ENCODE measurements at regions not wholly inside any gene's neighbourhood (a gene's known extent, or its start where the extent isn't known, plus 50 kb on each side); places are given as distances from the start of the nearest gene placed in this dataset.

- no peak for DNase-seq
Observed at GRCh38 chr5:158080112-158080511, 221.2 kb upstream of the CLINT1 start.

GRCh38 chr5:158079097-158079496, 220.2 kb upstream of the CLINT1 start:
- DNase-seq: no peak

DNA sequence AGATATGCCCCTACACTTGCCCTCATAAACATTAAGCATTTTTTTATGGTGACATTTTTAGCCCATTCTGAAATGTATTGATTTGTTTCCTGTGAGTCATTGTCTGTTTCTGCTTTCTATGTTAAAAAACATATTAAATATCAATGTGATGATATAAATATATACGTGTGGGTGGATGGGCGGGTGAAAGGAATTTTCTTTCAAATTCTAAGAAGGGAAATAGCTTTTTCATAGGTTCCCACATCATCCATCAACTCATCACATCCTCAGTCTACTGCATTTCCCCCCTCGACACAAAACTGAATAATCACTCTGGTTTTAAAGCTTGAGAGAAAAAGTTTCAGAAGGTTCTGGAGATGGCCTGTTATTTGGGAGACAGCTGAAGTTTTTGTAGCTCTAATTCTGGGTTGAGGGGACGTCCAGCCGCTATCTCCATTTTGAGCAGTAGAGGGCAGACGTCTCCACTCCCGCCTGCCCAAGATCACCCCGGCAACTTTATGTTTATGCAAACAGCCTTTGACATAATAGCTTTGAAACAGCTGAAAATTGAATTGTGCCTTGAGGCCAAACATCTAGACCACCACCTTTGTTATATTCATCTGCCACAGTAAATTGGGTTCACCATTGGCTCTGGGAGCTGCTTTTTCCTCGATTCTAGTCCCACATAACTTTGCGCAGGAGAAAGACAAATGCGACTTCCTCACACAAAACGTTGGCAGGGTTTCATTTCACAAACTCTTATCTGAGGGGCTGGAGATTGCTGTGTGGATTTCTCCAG, 216.2 kb upstream of the CLINT1 start:
- DNase-seq: peak; percentile 46

DNA sequence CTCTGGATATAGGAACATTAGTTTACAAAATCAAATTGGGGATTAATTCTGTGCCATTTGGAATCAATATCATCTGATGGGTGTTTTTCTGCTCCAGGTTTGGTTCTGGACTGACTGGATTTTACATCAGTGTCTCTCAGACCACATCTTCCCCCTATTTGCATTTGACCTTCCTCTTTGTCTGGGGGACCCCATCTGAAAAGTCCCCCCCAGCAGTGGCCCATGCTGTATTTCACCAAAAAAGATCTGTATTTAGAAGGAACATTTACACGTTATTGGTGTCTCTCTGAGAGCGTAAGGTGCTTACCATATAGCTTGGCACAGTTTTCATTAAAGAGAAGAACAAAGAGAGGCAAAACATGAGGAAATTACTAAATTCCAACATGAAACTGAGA, 215.6 kb upstream of the CLINT1 start:
- DNase-seq: no peak

DNA sequence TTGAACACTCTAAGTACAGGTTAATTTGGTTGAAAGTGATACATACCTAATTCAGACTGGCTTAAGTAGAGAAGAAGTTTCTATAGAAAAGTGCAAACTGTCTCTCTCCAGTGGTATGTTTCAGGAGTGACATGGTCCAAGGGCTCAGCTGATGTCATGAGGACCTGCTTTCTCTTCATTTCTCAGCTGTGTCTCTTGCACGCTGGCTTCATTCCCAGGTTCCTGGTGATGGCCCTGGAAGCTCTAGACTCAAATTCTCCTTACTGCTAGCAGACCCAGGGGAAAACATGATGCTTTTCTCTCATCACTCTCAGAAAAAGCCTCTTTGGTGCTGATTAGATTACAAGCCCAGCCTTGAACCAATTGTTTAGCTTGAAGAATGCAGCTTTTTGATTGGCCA, 211.9 kb upstream of the CLINT1 start:
- DNase-seq: no peak

GRCh38 chr5:158069838-158070237, 210.9 kb upstream of the CLINT1 start:
- no peak for DNase-seq

DNA sequence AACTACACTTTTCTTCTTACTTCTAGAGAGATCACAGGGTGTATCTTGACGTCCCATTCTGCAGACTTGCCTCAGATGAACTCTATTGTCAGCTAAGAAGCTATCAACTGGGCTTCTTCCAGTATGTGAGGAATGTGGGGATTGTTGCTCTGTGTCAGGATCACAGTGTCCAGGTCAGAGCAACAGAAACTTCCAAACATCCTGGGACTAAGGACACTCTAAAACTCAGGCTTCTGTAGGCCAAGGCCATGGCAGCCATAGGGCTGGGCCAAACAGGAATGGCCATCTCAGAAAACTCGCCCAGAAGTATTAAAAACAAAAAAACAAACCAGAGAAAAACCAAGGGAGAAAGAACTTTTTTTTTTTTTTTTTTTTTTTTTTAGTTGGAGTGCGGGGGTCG, 210.0 kb upstream of the CLINT1 start:
- DNase-seq: no peak

GRCh38 chr5:158066076-158066475, 207.1 kb upstream of the CLINT1 start:
- no peak for DNase-seq

GRCh38 chr5:158064334-158065123, 205.6 kb upstream of the CLINT1 start:
- DNase-seq: no peak

GRCh38 chr5:158063052-158063451, 204.1 kb upstream of the CLINT1 start:
- DNase-seq: no peak

DNA sequence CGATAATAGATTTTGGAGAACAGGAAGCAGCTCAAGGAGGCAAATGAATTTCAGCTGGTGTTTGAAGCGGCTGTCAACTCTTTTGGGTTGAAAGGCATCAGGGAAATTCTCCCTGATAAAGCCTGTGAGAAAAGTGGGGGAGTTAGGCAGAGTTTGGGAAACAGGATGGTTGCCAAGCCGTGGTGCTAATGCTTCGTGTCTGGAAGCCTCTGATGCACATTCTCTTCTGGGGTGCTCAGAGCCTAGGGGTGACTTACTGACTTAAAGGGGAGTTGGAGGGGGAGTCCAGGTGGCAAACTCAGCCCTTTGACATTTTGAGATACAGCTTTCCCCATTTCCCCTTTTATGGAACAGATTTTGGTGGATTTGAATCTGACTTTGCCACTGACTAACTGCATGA, 202.5 kb upstream of the CLINT1 start:
- DNase-seq: no peak

GRCh38 chr5:158060212-158060611, 201.3 kb upstream of the CLINT1 start:
- no peak for DNase-seq

DNA sequence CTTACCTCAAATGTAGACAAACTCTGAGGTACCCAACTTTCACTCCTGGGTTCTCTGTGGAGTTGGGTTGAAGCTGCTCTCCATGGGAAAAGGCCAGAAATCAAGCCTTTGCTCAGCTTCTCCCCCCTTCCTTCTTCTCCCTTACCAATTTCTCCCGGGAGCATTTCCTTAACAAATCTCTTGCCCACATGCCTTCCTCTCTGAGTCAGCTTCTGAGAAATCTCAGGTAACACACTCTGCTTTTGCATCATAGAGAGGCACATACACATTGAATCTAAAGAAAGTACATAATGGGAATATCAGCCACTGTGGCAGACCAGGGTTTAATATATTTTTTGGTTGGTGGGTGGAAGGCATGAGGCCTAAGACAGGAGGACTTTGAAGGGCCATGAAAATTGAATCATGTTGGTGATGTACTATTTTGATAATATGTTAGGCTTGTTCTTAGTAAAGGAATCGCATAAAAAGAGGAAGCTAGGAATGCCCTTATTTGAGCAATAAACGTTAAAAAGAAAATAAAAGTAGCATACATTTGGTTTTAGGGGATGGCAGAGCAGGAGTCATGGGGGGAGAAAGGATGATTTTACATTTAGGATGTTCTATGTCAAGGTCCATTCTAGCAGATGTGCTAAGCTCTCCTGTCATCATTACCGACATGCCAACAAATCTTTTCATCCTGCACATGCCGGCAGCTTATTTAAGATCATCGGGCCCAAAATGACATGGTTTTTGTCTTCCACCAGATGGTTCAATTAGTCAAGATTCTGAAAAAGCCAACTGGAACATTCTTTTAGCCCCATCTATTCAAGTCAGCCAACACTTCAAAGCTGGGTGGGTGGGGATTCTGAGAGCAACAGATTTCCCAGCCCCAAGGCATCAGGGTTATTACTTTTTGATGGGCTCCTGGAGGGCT, 199.5 kb upstream of the CLINT1 start:
- no peak for DNase-seq

DNA sequence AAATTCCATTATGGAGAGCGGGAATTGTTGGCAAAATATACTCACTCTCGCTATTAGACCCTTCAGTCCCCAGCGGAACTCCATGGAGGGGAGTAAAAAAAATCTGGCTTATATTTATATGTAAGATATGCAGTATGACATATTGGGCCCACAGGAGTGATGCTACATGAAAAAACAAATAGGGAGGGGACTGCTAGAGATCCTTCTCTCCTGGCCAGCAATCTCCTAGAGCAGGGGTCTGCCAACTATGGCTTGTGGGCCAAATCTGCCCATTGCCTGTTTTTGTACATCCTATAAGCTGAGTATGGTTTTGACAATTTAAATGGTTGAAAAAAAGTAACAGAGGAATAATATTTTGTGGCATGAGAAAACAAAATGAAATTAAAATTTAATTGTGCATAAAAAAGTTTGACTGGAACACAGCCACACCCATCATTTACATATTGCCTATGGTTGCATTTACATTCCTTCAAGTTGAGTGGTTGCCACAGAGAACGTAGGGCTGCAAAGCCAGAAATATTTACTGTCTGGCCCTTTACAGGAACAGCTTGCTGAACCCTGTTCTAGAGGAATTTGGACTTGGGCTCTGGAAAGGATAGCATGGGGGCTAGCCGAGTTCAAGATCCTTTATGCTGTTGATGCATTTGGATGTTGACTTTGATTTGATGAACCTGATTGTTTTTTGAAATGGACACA, 197.3 kb upstream of the CLINT1 start:
- no peak for DNase-seq

- DNase-seq: no peak
Observed at GRCh38 chr5:158055111-158055501, 196.2 kb upstream of the CLINT1 start.

DNA sequence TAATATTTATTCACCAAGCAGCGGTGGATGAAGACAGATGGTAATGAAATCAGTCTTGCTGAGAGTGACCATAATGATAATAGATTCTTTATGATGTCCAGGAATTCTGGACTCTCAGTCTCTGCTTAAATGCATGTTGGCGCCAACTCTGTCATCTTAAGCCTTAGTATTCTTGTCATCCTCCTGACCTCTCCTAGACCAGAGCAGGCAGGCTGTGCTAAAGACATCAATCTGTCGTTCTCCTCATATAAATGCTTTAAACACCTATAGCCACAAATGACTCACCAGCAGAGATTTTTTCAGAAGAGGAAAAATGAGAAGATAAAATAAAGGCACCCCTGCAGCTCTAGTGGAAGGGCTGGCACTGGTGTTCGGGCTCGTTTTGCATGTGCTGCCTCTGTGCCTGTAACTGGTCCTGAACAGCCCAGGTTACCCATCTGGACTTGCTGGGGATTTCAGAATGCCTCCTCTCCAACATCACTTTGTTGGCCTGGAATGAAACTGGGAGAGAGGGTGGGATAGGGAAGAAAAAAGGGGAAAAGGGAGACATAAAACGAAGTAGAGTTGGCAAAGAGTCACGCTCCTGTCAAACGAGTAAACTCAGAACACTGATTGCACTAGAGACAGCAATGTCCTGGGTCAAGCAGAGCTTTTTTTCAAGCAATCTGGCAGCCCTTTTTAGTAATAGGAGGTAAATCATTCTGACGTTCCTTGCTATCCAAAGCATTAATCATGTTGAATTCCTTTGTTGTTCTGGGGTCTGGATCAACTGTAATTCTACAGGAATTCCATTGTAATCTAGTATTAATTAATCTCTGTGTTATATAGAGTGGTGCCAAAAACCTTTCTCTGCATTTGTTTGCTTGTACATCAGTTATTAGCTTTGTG, 195.5 kb upstream of the CLINT1 start:
- no peak for DNase-seq

GRCh38 chr5:158051036-158051435, 192.1 kb upstream of the CLINT1 start:
- no peak for DNase-seq

DNA sequence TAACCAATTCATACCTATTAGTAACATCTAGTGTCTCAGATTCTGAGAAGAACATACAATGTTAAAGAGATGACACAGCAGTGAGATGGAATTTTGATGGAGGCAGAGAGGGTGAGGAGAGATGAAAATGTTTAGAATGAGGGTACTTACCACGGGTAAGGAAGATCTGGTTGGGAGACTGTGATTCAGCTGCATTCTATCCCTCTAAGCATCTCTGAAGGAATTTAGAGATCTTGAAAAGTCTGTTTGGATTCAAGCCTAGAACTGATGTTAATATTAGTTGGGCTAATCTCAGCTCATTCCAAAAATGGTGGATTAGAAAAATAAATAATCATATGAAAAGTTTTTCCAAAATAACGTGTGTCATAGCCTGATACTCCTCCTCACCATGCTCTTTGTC, 191.5 kb upstream of the CLINT1 start:
- no peak for DNase-seq

GRCh38 chr5:158049459-158049858, 190.5 kb upstream of the CLINT1 start:
- DNase-seq: no peak

DNA sequence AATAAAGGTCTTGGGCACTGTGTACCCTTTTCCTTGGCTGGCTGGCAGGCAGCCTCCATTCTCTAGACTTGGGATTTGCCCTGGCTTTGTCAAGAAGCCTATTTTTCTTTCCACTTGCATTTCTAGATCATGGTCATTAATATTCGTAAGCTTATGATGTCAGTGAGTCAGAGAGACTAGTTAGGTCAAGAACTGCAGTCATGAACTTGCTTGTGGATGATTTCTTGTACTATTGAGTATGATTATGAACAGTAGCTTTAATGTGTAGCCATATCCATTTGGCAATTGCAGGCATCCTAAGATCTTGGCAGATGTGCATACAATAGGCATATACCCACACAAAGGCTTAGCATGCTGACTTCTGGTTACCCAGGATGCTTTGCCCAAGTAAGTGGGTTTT, 186.8 kb upstream of the CLINT1 start:
- DNase-seq: no peak

GRCh38 chr5:158039911-158040347, 181.0 kb upstream of the CLINT1 start:
- no peak for DNase-seq

GRCh38 chr5:158039441-158039840, 180.5 kb upstream of the CLINT1 start:
- no peak for DNase-seq

All from CD4-positive, alpha-beta T cell treated with Interferon gamma for 1 hour (primary cell).